ENCODE measurements at regions not wholly inside any gene's neighbourhood (a gene's known extent, or its start where the extent isn't known, plus 50 kb on each side); places are given as distances from the start of the nearest gene placed in this dataset.
"Not testable (repeated sequence)": the region's sequence is repeated elsewhere in the genome, so short reads cannot be mapped to it uniquely, and the experiment has no call there.

DNA sequence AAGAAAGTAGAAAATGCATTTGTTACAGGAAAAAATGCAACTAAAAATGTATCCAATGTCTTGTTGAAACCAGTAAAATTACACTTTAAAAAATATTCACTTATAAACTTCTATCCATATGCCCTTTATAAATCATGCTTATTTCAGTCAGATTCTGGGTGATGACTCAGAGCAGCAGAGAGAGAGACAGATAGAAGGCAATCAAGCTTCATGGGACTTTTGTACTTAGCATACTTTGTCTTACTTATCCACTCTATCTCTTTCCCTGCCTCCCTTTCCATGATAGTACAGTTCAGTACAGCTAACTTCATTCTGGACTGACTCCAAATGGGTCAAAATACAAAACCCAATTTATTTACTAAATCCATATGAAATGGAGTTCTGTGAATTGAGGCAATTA lies 1438.2 kb downstream of the ZPLD1 start:
- intact Hi-C loops (cut with DNase I) = no loop called here
- H3K4me1 ChIP-seq = no peaks in the 10 kb centered on the region
- no peak overlapping the region for H3K4me3 ChIP-seq
- no peaks in the 10 kb centered on the region for H3K27me3 ChIP-seq
- no peaks in the 10 kb centered on the region for H3K36me3 ChIP-seq
- no peak overlapping the region for H3K27ac ChIP-seq
- TF ChIP-seq POLR2A (IDR thresholded peaks at IDR 0.05) = no peak
- TF ChIP-seq POLR2AphosphoS5 (IDR thresholded peaks at IDR 0.05; ENCODE audit: insufficient read depth in 1 of 2, low read depth in 1 of 2) = no peak
- no peak for TF ChIP-seq CTCF (IDR thresholded peaks at IDR 0.05)
- no peak for DNase-seq (ENCODE audit: extremely low spot score in 2 of 2)
- no peaks in the 10 kb centered on the region for H3K9me3 ChIP-seq

DNA sequence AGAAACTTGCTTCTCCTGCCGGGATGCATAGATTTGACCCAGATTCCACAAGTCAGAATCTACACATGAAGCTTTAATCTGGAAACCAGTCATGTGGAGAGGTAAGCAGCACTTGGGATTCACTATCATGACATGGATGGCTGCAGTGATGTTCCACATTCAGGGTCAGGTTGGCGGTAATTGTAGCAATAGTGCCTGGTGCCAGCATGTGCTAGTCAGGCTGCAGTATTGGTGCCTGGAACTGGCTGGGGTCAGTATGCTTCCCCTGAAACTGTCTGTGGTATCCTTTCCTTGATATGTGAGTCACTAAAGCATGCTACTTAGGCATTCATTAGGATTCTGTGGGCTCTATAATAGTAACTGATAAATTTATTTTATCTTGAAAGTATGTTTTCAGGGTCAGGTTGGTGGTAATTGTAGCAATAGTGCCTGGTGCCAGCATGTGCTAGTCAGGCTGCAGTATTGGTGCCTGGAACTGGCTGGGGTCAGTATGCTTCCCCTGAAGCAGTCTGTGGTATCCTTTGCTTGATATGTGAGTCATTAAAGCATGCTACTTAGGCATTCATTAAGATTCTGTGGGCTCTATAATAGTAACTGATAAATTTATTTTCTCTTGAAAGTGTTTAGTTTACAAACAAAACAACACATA lies 1439.2 kb downstream of the ZPLD1 start:
- intact Hi-C loops (cut with DNase I) = no loop called here
- Histone ChIP-seq H3K27ac (no peak overlapping the region), H3K4me1 (no peaks in the 10 kb centered on the region), H3K4me3 (no peak overlapping the region), H3K9me3 (no peaks in the 10 kb centered on the region), H3K27me3 (no peaks in the 10 kb centered on the region), H3K36me3 (no peaks in the 10 kb centered on the region)
- TF ChIP-seq POLR2AphosphoS5 (IDR thresholded peaks at IDR 0.05; ENCODE audit: insufficient read depth in 1 of 2, low read depth in 1 of 2) (no peak), CTCF (IDR thresholded peaks at IDR 0.05) (no peak), POLR2A (IDR thresholded peaks at IDR 0.05) (no peak)
- DNase-seq (ENCODE audit: extremely low spot score in 2 of 2) = no peak

DNA sequence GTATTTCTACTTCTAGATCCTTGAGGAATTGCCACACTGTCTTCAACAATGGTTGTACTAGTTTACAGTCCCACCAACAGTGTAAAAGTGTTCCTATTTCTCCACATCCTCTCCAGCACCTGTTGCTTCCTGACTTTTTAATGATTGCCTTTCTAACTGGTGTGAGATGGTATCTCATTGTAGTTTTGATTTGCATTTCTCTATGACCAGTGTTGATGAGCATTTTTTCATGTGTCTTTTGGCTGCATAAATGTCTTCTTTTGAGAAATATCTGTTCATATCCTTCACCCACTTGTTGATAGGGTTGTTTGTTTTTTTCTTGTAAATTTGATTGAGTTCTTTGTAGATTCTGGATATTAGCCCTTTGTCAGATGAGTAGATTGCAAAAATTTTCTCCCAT lies 1447.0 kb downstream of the ZPLD1 start:
- H3K4me3 ChIP-seq; intact Hi-C loops (cut with DNase I); DNase-seq (ENCODE audit: extremely low spot score in 2 of 2); H3K4me1 ChIP-seq; H3K27ac ChIP-seq; H3K27me3 ChIP-seq; H3K36me3 ChIP-seq; H3K9me3 ChIP-seq: not testable (repeated sequence)

DNA sequence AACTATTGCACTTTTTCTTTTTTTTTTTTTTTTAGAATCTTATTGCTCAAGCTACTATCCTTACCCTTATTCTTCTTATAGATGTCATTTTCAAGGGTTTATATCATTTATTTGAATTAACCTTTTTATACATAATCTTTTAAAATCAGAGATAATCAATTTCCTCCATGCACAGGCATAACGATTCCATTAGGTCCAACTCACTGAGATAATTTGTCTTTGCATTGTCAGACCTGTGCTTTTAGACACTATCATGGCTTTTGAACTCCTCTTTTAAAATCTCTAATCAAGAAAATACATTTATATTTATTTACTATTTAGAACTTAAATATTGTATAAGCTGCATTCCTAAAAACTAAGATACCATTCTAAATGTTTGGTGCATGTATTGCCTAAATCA lies 1454.9 kb downstream of the ZPLD1 start:
- TF ChIP-seq CTCF (IDR thresholded peaks at IDR 0.05) (no peak), POLR2A (IDR thresholded peaks at IDR 0.05) (no peak), POLR2AphosphoS5 (IDR thresholded peaks at IDR 0.05; ENCODE audit: insufficient read depth in 1 of 2, low read depth in 1 of 2) (no peak)
- Histone ChIP-seq H3K4me3 (no peak overlapping the region), H3K4me1 (no peaks in the 10 kb centered on the region), H3K27me3 (no peaks in the 10 kb centered on the region), H3K36me3 (no peaks in the 10 kb centered on the region), H3K9me3 (no peaks in the 10 kb centered on the region), H3K27ac (no peak overlapping the region)
- intact Hi-C loops (cut with DNase I) = no loop called here
- DNase-seq (ENCODE audit: extremely low spot score in 2 of 2) = no peak

DNA sequence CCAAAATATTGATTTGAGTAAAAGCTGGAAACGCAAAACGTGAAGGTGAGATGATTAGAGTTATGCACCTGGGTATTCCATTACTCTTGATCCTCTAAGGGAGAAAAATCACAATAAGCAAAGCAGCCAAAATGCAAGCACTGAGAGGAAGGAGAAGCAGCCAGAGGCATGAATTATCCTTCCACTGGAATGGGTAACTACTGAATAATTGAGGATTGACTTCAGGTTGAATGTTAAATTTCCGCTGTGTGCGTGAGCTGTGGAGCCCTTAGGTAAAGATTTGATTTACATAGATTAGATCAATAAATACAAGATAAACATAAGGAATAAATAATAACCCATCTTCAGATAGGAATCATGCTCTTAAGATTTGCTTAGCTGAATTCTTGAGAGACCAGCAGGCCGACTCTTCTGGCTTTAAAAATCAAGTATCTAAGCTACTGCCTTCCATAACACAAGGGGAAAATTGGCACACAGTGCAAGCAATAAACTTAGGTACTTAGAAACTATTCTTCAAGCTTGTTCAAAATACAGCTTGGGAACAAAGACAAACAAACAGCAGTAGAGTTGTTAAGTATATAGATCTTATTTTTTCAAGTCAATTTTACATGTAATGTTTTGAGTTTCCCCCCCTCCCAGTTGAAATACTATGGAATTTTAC lies 1459.5 kb downstream of the ZPLD1 start:
- TF ChIP-seq CTCF (IDR thresholded peaks at IDR 0.05) (no peak), POLR2AphosphoS5 (IDR thresholded peaks at IDR 0.05; ENCODE audit: insufficient read depth in 1 of 2, low read depth in 1 of 2) (no peak)
- Histone ChIP-seq H3K27ac (no peak overlapping the region), H3K9me3 (no peaks in the 10 kb centered on the region), H3K4me3 (no peak overlapping the region), H3K36me3 (no peaks in the 10 kb centered on the region), H3K27me3 (no peaks in the 10 kb centered on the region), H3K4me1 (no peaks in the 10 kb centered on the region)
- intact Hi-C loops (cut with DNase I) = no loop called here
- no peak for DNase-seq (ENCODE audit: extremely low spot score in 2 of 2)
